Astrocyte of the spinal cord (primary cell): ENCODE measurements at regions not wholly inside any gene's neighbourhood (a gene's known extent, or its start where the extent isn't known, plus 50 kb on each side); places are given as distances from the start of the nearest gene placed in this dataset.
A peak's percentile ranks its signal among the peaks of the same experiment; 100 is the strongest.

ENCODE experiments used
- DNase-seq: peaks from one replicate; pipeline ENCODE4 v3.0.0; 2011; ENCODE audit warnings: low read depth, low spot score
- H3K4me3 ChIP-seq: 2 replicates; pipeline ENCODE4 v1.5.1; 2011; ENCODE audit warnings: low read depth, mild to moderate bottlenecking, low read length, moderate library complexity
- in situ Hi-C: cut with HindIII; loops from 2 replicates; pipeline ENCODE4 v1.10.0; 2017; ENCODE audit warnings: low sequenced_read_pairs
- TF ChIP-seq, protein P1 (sequence below): IDR thresholded peaks from 2 replicates; pipeline ENCODE4 v1.5.1; 2012; ENCODE audit warnings: low read depth, mild to moderate bottlenecking, low read length, inconsistent platforms

DNA sequence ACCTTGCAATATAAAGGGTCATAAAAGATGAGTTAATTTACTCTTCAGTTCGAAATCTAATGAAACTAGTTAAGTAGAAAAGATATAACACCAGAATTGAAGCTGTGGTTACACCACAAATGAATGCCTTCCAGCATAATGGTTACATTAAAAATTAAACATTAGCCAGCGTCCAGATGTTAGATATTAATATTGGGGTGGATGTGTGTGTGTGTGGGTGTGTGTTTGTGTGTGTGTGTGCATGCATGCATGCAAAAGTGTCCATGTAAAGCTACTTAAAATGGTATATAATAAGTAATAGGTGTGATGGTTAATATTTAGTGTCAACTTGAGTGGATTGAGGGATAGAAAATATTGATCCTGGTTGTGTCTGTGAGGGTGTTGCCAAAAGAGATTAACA, 170.4 kb upstream of the FN1 start:
- no peak for DNase-seq
- TF ChIP-seq, protein P1, sequence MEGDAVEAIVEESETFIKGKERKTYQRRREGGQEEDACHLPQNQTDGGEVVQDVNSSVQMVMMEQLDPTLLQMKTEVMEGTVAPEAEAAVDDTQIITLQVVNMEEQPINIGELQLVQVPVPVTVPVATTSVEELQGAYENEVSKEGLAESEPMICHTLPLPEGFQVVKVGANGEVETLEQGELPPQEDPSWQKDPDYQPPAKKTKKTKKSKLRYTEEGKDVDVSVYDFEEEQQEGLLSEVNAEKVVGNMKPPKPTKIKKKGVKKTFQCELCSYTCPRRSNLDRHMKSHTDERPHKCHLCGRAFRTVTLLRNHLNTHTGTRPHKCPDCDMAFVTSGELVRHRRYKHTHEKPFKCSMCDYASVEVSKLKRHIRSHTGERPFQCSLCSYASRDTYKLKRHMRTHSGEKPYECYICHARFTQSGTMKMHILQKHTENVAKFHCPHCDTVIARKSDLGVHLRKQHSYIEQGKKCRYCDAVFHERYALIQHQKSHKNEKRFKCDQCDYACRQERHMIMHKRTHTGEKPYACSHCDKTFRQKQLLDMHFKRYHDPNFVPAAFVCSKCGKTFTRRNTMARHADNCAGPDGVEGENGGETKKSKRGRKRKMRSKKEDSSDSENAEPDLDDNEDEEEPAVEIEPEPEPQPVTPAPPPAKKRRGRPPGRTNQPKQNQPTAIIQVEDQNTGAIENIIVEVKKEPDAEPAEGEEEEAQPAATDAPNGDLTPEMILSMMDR, result no peak
- no peak overlapping the region for H3K4me3 ChIP-seq
- in situ Hi-C loops, result no loop called here

DNA sequence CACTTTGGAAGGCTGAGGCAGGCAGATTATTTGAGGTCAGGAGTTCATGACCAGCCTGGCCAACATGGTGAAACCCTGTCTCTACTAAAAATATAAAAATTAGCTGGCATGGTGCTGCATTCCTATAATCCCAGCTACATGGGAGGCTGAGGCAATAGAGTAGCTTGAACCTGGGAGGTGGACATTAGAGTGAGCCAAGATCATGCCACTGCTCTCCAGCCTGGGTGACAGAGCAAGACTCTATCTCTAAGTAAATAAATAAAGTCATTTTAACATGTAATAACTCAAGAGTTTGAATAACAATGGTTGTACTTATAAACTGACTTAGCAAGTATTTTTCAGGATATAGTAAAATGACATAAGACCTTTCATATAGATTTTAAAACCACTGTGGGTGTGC, 169.3 kb upstream of the FN1 start:
- in situ Hi-C loops, result no loop called here
- TF ChIP-seq, protein P1, result no peak
- H3K4me3 ChIP-seq, result no peak overlapping the region
- no peak for DNase-seq

DNA sequence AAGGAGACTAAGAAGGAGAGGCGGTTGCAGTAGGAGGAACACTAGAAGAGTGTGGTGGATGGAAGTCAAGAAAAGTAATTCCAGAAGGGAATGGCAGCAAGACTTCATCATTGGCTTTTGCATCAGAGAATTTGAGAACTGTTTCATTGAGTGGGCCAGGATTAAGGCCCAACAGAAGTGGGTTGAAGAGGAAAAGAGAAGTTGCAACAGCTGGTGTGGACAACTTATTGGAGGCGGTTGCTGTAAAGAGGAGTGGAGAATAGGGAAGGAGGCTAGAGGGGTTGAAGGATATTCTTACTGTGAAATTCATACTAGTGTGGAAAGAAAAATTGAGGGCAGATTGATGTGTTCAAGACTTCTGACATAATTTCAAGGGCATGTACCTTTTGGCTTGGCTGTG, 168.7 kb upstream of the FN1 start:
- TF ChIP-seq, protein P1, result no peak
- in situ Hi-C loops, result no loop called here
- H3K4me3 ChIP-seq, result no peak overlapping the region
- DNase-seq, result no peak

DNA sequence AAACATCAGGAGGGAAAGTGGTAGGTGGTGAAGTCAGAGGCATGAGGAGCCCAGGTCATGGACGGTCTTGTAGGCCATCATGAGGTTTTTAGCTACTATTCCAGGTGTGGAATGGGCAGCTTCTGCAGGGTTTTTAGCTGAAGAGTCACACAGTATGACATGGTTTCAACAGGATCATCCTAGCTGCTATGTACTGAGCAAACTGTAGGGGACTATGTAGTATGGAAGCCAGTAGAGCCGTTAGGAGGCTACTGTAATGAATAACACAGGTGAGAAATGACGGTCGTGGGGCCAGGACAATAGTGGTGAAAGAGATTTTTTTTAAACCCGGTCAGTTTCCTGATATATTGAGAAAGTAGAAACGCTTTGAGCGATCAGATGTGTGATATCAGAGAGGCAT, 167.6 kb upstream of the FN1 start:
- in situ Hi-C loops, result no loop called here
- no peak for DNase-seq
- H3K4me3 ChIP-seq, result no peak overlapping the region
- TF ChIP-seq, protein P1, result no peak

DNA sequence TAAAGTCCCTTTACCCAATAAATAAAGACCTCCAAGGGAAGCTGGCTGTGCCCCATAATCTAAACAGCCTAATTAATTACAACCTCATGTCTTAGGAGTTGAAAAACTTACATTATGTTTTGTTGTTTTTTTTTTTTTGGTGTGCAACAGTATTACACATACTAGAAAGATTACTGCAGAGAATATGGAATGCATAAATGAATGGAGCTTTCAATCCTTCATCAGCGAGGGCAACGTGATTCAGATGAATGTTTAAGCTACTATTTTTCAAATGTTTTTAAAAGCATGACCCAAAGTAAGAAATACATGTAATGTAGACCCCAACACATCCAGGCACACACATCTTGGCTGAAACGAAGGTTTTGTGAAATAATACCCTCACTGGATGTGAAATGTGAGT, 167.1 kb upstream of the FN1 start:
- in situ Hi-C loops, result no loop called here
- peak; percentile 8 for DNase-seq
- H3K4me3 ChIP-seq, result no peak overlapping the region
- TF ChIP-seq, protein P1, result no peak

DNA sequence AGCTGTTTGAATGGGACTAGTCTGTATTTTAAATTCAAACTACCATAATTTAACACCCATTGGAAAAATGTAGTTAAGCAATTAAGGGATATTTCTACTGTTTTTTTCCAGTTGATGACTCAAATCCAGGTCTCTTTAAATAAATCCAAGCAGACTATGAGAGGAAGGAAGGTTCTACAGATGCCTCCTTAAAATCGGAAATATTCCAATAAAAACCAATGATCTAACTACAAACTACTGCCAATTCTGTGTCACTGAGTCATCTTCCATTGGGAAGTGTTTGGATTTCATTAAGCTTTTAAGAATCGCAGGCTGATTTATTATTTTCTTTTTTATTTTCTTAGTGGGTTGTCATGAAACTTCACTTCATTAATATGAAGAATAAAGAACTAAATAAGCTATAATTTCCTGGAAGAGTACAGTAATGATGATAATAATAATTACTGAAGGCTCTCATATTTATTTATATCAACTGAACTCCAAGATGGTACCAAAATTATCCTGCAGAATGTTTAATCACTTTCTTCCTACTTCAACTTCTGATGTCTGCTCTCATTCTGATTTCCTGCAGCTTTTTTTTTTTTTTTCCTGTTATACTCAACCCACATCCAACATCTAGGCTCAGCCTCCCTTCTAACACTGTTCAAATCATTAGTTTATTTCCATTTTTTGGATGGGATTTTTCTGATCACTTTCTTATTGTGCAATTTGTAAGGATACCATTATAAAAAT, 166.3 kb upstream of the FN1 start:
- TF ChIP-seq, protein P1, result no peak
- peak; percentile 83 for DNase-seq
- in situ Hi-C loops, result no loop called here
- H3K4me3 ChIP-seq, result no peak overlapping the region
